GM13977 (cell line): ENCODE measurements at regions not wholly inside any gene's neighbourhood (a gene's known extent, or its start where the extent isn't known, plus 50 kb on each side); places are given as distances from the start of the nearest gene placed in this dataset.

Experiments used
- DNase-seq: peaks from one replicate; pipeline ENCODE4 v3.0.0; 2012; ENCODE audit warnings: low spot score
- CTCF ChIP-seq: IDR thresholded peaks from 2 replicates; pipeline ENCODE4 v1.5.1; 2012; ENCODE audit warnings: mild to moderate bottlenecking, control low read depth; ENCODE audit not compliant: insufficient read depth; ENCODE audit errors: extremely low read depth, missing control alignments
- in situ Hi-C: fragments of 300-500 bp; cut with MboI; formaldehyde crosslinking; loops from one replicate; pipeline ENCODE4 v1.12.0; 2022; ENCODE audit warnings: low sequenced_read_pairs, low pct_unique_long_range_greater_than_20kb, mixed read lengths, inconsistent platforms; ENCODE audit not compliant: unreplicated experiment

GRCh38 chr2:217120429-217120828 lies 260.6 kb upstream of the TNP1 start:
- no peak for DNase-seq
- no peak for TF ChIP-seq CTCF
- in situ Hi-C loops: no loop called here

GRCh38 chr2:217118559-217119284 lies 258.9 kb upstream of the TNP1 start:
- DNase-seq: no peak
- in situ Hi-C loops: no loop called here
- TF ChIP-seq CTCF: no peak

GRCh38 chr2:217117523-217117922 lies 257.7 kb upstream of the TNP1 start:
- in situ Hi-C loops: no loop called here
- TF ChIP-seq CTCF: no peak
- DNase-seq: no peak

GRCh38 chr2:217116610-217117009 lies 256.7 kb upstream of the TNP1 start:
- TF ChIP-seq CTCF: no peak
- DNase-seq: no peak
- in situ Hi-C loops: no loop called here

GRCh38 chr2:217114117-217114516 lies 254.3 kb upstream of the TNP1 start:
- no peak for DNase-seq
- in situ Hi-C loops: no loop called here
- no peak for TF ChIP-seq CTCF

- in situ Hi-C loops: no loop called here
- no peak for TF ChIP-seq CTCF
- DNase-seq: no peak
These were observed 253.6 kb upstream of the TNP1 start for GRCh38 chr2:217113491-217113890.
